ENCODE measurements at regions not wholly inside any gene's neighbourhood (a gene's known extent, or its start where the extent isn't known, plus 50 kb on each side); places are given as distances from the start of the nearest gene placed in this dataset.

DNA sequence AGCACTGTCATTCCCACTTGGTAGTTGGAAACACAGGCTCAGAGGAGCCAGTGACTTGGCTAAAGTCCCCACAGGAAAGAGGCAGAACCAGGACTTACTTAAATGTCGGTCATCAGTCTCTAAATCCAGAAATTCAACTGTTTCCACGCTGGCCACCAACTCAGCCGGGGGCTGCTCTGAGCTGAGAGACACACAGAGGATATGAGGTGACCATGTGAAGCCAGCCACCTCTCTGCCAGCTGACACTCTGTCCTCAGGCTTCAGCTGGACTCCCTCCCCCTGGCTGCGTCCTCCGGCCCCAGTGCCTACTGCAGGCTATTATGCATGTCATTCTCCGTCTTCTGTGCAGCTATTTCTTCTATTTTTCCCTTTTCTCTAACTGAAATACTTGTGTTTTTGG lies 168.9 kb downstream of the ANKRD30B start:
- TF ChIP-seq, protein P1, sequence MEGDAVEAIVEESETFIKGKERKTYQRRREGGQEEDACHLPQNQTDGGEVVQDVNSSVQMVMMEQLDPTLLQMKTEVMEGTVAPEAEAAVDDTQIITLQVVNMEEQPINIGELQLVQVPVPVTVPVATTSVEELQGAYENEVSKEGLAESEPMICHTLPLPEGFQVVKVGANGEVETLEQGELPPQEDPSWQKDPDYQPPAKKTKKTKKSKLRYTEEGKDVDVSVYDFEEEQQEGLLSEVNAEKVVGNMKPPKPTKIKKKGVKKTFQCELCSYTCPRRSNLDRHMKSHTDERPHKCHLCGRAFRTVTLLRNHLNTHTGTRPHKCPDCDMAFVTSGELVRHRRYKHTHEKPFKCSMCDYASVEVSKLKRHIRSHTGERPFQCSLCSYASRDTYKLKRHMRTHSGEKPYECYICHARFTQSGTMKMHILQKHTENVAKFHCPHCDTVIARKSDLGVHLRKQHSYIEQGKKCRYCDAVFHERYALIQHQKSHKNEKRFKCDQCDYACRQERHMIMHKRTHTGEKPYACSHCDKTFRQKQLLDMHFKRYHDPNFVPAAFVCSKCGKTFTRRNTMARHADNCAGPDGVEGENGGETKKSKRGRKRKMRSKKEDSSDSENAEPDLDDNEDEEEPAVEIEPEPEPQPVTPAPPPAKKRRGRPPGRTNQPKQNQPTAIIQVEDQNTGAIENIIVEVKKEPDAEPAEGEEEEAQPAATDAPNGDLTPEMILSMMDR (IDR thresholded peaks at IDR 0.05) = no peak

DNA sequence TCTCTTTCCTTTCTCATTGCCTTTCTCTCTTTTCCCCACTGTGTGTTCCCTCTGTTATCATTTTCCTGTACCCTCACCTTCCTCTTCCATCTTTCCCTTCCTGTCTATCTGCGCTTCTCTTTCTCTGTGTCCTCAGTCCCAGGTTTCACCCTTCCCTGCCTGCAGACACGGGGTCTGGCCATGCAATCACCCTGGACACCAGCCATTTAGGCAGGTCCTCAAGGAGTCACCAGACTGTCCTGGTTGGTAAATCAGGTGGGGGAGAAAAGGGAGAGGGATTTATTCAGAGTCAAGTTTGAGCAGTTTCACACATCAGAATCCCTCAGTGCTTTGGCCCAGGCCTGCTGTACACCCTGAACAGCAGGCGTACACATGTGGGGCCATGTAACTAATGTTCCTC lies 169.3 kb downstream of the ANKRD30B start:
- TF ChIP-seq, protein P1 (IDR thresholded peaks at IDR 0.05) = no peak

DNA sequence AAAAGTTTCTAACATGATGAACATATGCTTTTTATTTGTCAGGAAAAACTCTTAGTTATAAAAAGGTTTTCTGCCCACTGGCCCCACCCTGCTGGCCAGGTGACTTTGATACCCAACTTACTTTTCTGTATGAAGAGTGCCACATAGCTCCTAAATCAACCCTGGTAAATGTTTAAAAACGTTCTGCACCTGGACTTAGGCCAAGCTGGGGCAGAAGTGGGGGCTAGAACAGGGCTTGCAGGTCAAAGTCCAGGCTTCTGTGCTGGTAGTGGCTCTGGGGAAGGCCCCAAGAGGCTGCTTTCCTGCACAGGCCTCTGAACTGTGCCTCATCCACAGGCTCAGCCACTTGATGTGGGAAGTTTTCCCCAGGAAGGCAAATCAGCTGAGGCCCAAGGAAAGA lies 171.7 kb downstream of the ANKRD30B start:
- TF ChIP-seq, protein P1 (IDR thresholded peaks at IDR 0.05) = no peak

DNA sequence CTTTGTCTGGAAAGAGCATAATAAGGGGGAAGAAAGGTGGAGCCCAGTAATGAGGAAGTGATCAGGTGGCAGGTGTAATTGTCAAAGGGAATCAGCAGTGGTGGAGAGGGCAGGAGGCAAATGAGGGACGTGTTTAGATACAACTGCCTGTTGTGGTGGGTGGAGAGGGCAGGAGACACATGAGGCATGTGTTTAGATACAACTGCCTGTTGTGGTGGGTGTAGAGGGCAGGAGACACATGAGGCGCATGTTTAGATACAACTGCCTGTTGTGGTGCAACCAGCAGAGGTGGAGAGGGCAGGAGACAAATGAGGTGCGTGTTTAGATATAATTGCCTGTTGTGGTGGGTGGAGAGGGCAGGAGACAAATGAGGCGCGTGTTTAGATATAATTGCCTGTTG lies 173.1 kb downstream of the ANKRD30B start:
- TF ChIP-seq, protein P1 (IDR thresholded peaks at IDR 0.05) = no peak

DNA sequence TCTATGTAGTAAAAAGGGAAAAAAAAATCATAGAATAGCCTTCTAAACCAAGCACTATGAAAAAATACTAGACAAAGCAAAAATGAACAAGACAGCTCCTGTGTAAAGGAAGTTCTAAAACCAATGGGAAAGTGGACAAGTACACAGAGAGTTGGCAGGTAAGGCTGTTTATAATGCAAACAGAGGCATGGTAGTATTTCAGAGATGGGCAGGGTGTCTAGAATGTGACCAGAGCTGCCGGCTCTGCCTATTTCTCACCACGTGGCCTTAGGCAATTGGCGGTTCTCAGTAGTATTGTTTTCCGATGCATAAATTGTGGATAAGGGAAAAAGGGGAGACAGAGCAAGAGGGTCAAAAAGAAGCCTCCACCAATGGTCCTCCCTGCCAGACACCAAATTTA lies 173.6 kb downstream of the ANKRD30B start:
- TF ChIP-seq, protein P1 (IDR thresholded peaks at IDR 0.05) = no peak

DNA sequence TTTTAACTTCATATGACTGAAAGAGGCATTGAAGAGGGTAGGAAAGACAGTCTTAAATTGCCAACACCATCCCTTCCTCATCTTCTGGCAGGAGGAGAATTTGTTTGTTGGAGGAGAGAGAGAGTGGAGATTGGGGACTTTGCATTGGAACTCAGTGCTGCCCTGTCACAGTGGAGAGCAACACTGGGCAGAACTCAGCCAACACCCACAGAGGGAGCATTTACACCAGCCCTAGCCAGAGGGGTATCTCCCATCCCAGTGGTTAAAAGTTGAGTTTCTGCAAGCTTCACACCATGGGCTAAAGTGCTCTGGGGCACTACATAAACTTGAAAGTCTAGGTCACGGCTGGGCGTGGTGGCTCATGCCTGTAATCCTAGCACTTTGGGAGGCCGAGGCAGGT lies 174.1 kb downstream of the ANKRD30B start:
- TF ChIP-seq, protein P1 (IDR thresholded peaks at IDR 0.05) = no peak

DNA sequence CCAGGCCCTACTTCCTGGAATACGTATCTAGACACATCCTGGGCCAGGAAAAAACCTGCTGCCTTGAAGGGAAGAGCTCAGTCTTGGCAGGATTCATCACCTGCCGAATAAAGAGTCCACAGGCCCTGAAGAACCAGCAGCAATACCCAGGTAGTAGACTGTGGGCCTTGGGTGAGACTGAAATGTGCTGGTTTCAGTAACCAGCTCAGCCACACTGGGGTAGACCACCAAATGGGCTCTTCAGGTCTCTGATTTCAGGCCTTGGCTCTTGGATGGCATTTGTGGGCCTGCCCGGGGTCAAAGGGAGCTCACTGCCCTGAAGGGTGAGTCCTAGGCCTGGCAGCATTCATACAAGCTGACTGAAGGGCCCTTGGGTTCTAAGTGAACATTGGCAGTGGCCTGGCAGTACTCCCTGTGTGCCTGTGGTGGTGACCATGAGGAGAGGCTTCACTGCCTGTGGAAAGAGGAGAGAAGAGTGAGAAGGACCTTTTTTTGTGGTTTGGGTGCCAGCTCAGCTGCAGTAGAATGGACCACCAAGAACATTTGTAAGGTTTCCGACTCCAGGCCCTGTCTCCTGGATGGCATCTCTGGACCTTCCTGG lies 175.1 kb downstream of the ANKRD30B start:
- TF ChIP-seq, protein P1 (IDR thresholded peaks at IDR 0.05) = no peak

DNA sequence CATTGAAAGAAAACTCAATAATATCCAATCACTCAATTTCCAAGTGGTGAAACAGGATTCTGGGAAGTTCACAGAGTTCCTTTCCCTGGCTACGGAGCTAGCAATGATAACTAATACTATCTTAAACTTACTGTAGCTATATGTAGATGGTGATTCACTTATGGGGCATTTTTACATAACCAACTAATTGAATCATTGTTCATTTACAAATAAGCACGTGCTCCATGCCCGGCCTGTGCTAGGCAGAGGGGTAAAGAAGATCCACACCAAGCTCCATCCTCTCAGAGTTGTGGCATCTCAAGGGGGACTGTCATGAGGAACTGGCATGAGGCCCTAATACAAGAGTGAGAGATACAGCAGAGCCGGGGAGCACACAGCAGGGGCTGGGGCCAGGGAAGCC lies 176.3 kb downstream of the ANKRD30B start:
- TF ChIP-seq, protein P1 (IDR thresholded peaks at IDR 0.05) = no peak
